H1 (cell line): ENCODE measurements at regions not wholly inside any gene's neighbourhood (a gene's known extent, or its start where the extent isn't known, plus 50 kb on each side); places are given as distances from the start of the nearest gene placed in this dataset.

Experiments used
- CHD7 ChIP-seq: fragments of 300-600 bp; sonication (generic); IDR thresholded peaks from 2 replicates; pipeline ENCODE4 v1.7.1; 2012; ENCODE audit warnings: low read length, moderate library complexity, mild to moderate bottlenecking, inconsistent platforms; ENCODE audit not compliant: insufficient replicate concordance
- KDM1A ChIP-seq: fragments of 200-600, 300-600 bp; sonication (generic); IDR thresholded peaks from 2 replicates; pipeline ENCODE4 v1.7.1; 2016; ENCODE audit warnings: mild to moderate bottlenecking, low read length, borderline replicate concordance
- RXRA ChIP-seq: IDR thresholded peaks from 2 replicates; pipeline ENCODE4 v1.6.1; 2011; ENCODE audit warnings: low read depth, mild to moderate bottlenecking, low read length, moderate library complexity; ENCODE audit not compliant: insufficient read depth

- TF ChIP-seq CHD7, result no peak
- TF ChIP-seq RXRA, result no peak
- no peak for TF ChIP-seq KDM1A
- TF ChIP-seq, all 59 proteins: peak for 0
Measured at GRCh38 chr18:44450226-44450625, 230.5 kb upstream of the SETBP1 start (continued).
